Neural cell (in vitro differentiated cells): ENCODE measurements at regions not wholly inside any gene's neighbourhood (a gene's known extent, or its start where the extent isn't known, plus 50 kb on each side); places are given as distances from the start of the nearest gene placed in this dataset.

Source experiments
- H2AFZ ChIP-seq: fragments of 200-600, 300-800 bp; sonication (generic), shearing (Covaris generic); 2 replicates; pipeline ENCODE4 v1.6.0; 2014; ENCODE audit warnings: low read depth, mild to moderate bottlenecking, antibody characterized with exemption, low read length, moderate library complexity
- H3F3A ChIP-seq: fragments of 200-600 bp; shearing (Covaris generic); 2 replicates; pipeline ENCODE4 v1.6.1; 2016; ENCODE audit warnings: mild to moderate bottlenecking, moderate library complexity, mixed read lengths, antibody characterized with exemption, low read length; ENCODE audit not compliant: insufficient read depth, poor library complexity, severe bottlenecking
- H3K27ac ChIP-seq: fragments of 200-600, 300-800 bp; sonication (generic), shearing (Covaris generic); 2 replicates; pipeline ENCODE4 v1.5.1; 2014; ENCODE audit warnings: mild to moderate bottlenecking, low read length, moderate library complexity
- H3K27me3 ChIP-seq: fragments of 300-800, 200-600 bp; sonication (generic), shearing (Covaris generic); 2 replicates; pipeline ENCODE4 v1.6.0; 2014; ENCODE audit warnings: mild to moderate bottlenecking, low read depth, low read length, moderate library complexity; ENCODE audit not compliant: insufficient read depth
- H3K36me3 ChIP-seq: fragments of 300-800, 200-600 bp; sonication (generic), shearing (Covaris generic); 2 replicates; pipeline ENCODE4 v1.5.1; 2014; ENCODE audit warnings: mild to moderate bottlenecking, antibody characterized with exemption, low read length, moderate library complexity; ENCODE audit not compliant: insufficient read depth
- H3K4me2 ChIP-seq: fragments of 300-800, 200-600 bp; sonication (generic), shearing (Covaris generic); 2 replicates; pipeline ENCODE4 v1.6.0; 2014; ENCODE audit warnings: mild to moderate bottlenecking, low read length
- H3K4me3 ChIP-seq: fragments of 300-800, 200-600 bp; sonication (generic), shearing (Covaris generic); 2 replicates; pipeline ENCODE4 v1.5.1; 2014; ENCODE audit warnings: mild to moderate bottlenecking, low read length, moderate library complexity
- H3K79me2 ChIP-seq: fragments of 200-600 bp; shearing (Covaris generic); replicated peaks from 2 replicates; pipeline ENCODE4 v1.6.0; 2014; ENCODE audit warnings: mild to moderate bottlenecking, low read length, moderate library complexity; ENCODE audit not compliant: insufficient read depth
- H3K9ac ChIP-seq: fragments of 300-800, 200-600 bp; sonication (generic), shearing (Covaris generic); 2 replicates; pipeline ENCODE4 v1.6.1; 2016; ENCODE audit warnings: mild to moderate bottlenecking, low read length, mixed read lengths
- H3K9me2 ChIP-seq: fragments of 200-600 bp; shearing (Covaris generic); 2 replicates; pipeline ENCODE4 v1.6.1; 2016; ENCODE audit warnings: mild to moderate bottlenecking, low read length, mixed read lengths; ENCODE audit not compliant: insufficient read depth
- H3K9me3 ChIP-seq: fragments of 200-600, 300-800 bp; sonication (generic), shearing (Covaris generic); 2 replicates; pipeline ENCODE4 v1.6.1; 2016; ENCODE audit warnings: mild to moderate bottlenecking, mixed run types, low read length, moderate library complexity, mixed read lengths
- H4K20me1 ChIP-seq: fragments of 200-600 bp; shearing (Covaris generic); 2 replicates; pipeline ENCODE4 v1.6.1; 2016; ENCODE audit warnings: mild to moderate bottlenecking, mixed run types; ENCODE audit not compliant: insufficient read depth
- CTCF ChIP-seq: fragments of 450-650 bp; IDR thresholded peaks from 2 replicates; pipeline ENCODE4 v1.5.1; 2014; ENCODE audit warnings: antibody characterized with exemption, mild to moderate bottlenecking, moderate library complexity; ENCODE audit not compliant: poor library complexity, severe bottlenecking
- EP300 ChIP-seq: fragments of 450-650 bp; conservative IDR thresholded peaks from 2 replicates; pipeline ENCODE4 v1.6.1; 2014; ENCODE audit warnings: antibody characterized with exemption, mild to moderate bottlenecking, moderate library complexity; ENCODE audit not compliant: poor library complexity, severe bottlenecking
- EZH2 ChIP-seq: fragments of 200-600, 300-800 bp; shearing (Covaris generic), sonication (generic); IDR thresholded peaks from 2 replicates; pipeline ENCODE4 v1.6.1; 2014; ENCODE audit warnings: antibody characterized with exemption, low read length, borderline replicate concordance, mild to moderate bottlenecking; ENCODE audit not compliant: insufficient read depth, poor library complexity, severe bottlenecking
- MXI1 ChIP-seq: fragments of 450-650 bp; conservative IDR thresholded peaks from 2 replicates; pipeline ENCODE4 v1.6.1; 2014; ENCODE audit warnings: antibody characterized with exemption, mild to moderate bottlenecking; ENCODE audit not compliant: poor library complexity, severe bottlenecking
- POLR2AphosphoS5 ChIP-seq: IDR thresholded peaks from 2 replicates; pipeline ENCODE4 v1.6.1; 2012
- RAD21 ChIP-seq: fragments of 450-650 bp; conservative IDR thresholded peaks from 2 replicates; pipeline ENCODE4 v1.6.1; 2014; ENCODE audit warnings: antibody characterized with exemption, mild to moderate bottlenecking, moderate library complexity
- REST ChIP-seq: IDR thresholded peaks from 2 replicates; pipeline ENCODE4 v1.6.1; 2012; ENCODE audit warnings: borderline replicate concordance
- SMC3 ChIP-seq: fragments of 450-650 bp; conservative IDR thresholded peaks from 2 replicates; pipeline ENCODE4 v1.6.1; 2014; ENCODE audit warnings: antibody characterized with exemption, mild to moderate bottlenecking, moderate library complexity; ENCODE audit not compliant: poor library complexity
- TAF1 ChIP-seq: IDR thresholded peaks from 2 replicates; pipeline ENCODE4 v1.6.1; 2012; ENCODE audit warnings: low read depth

- no peak overlapping the region for H3K27ac ChIP-seq
- H4K20me1 ChIP-seq = no peaks in the 10 kb centered on the region
- no peaks in the 10 kb centered on the region for H3K79me2 ChIP-seq
- H3K9ac ChIP-seq = no peak overlapping the region
- H3K9me2 ChIP-seq = no peaks in the 10 kb centered on the region
- H3K36me3 ChIP-seq = no peaks in the 10 kb centered on the region
- H2AFZ ChIP-seq = no peak overlapping the region
- no peaks in the 10 kb centered on the region for H3K27me3 ChIP-seq
- no peaks in the 10 kb centered on the region for H3F3A ChIP-seq
- H3K4me3 ChIP-seq = no peak overlapping the region
- TF ChIP-seq MXI1 (no peak), REST (no peak), EP300 (no peak), SMC3 (no peak), POLR2AphosphoS5 (no peak), RAD21 (no peak), CTCF (no peak), EZH2 (no peak), TAF1 (no peak)
- H3K4me2 ChIP-seq = no peak overlapping the region
- H3K9me3 ChIP-seq = no peaks in the 10 kb centered on the region
Measured at GRCh38 chr1:47569261-47569660, 131.4 kb downstream of the FOXD2 start.

- Histone ChIP-seq H3K27me3 (no peaks in the 10 kb centered on the region), H3K27ac (no peak overlapping the region), H4K20me1 (no peaks in the 10 kb centered on the region), H3K9me2 (no peaks in the 10 kb centered on the region), H3K4me2 (no peak overlapping the region), H3K9me3 (no peaks in the 10 kb centered on the region), H3F3A (no peaks in the 10 kb centered on the region), H3K36me3 (no peaks in the 10 kb centered on the region), H3K79me2 (no peaks in the 10 kb centered on the region), H3K9ac (no peak overlapping the region), H2AFZ (no peak overlapping the region), H3K4me3 (no peak overlapping the region)
- no peak for TF ChIP-seq POLR2AphosphoS5
- TF ChIP-seq RAD21 = no peak
- TF ChIP-seq TAF1 = no peak
- TF ChIP-seq EZH2 = no peak
- no peak for TF ChIP-seq REST
- TF ChIP-seq EP300 = no peak
- TF ChIP-seq CTCF = no peak
- TF ChIP-seq SMC3 = no peak
- TF ChIP-seq MXI1 = no peak
Measured at GRCh38 chr1:47569681-47570470, 132.0 kb downstream of the FOXD2 start.
